WTC11 (cell line): ENCODE measurements at regions not wholly inside any gene's neighbourhood (a gene's known extent, or its start where the extent isn't known, plus 50 kb on each side); places are given as distances from the start of the nearest gene placed in this dataset.

ENCODE experiments used
- ATAC-seq: fragments of 200-7000 bp; cut with Tn5 transposase; 2 replicates; pipeline ENCODE4 v1.10.0; 2021; ENCODE audit warnings: mild to moderate bottlenecking, moderate library complexity
- CTCF ChIA-PET: fragments of 300-600 bp; sonication (Branson Sonifier 250); formaldehyde crosslinking; loops from one replicate; lab custom pipeline; 2021; ENCODE audit warnings: antibody characterized with exemption; lab: Charles Lee
- POLR2A ChIA-PET: fragments of 350-600 bp; sonication (Branson Sonifier 250); formaldehyde crosslinking; loops from one replicate; lab custom pipeline; 2021; ENCODE audit warnings: antibody characterized with exemption; lab: Charles Lee
- DNase-seq: peaks from one replicate; pipeline ENCODE4 v3.0.0; 2021; ENCODE audit warnings: low spot score
- H3K27ac Mint-ChIP-seq: 2 replicates; pipeline ENCODE4 v1.8.0; 2021; ENCODE audit warnings: mixed read lengths
- H3K27me3 Mint-ChIP-seq: 2 replicates; pipeline ENCODE4 v1.8.0; 2021; ENCODE audit warnings: low read depth, mild to moderate bottlenecking, moderate library complexity, mixed read lengths
- H3K36me3 Mint-ChIP-seq: 2 replicates; pipeline ENCODE4 v1.8.0; 2021; ENCODE audit warnings: mixed read lengths
- H3K4me1 Mint-ChIP-seq: 2 replicates; pipeline ENCODE4 v1.8.0; 2022; ENCODE audit warnings: mixed read lengths
- H3K4me3 Mint-ChIP-seq: 2 replicates; pipeline ENCODE4 v1.8.0; 2021; ENCODE audit warnings: mild to moderate bottlenecking, moderate library complexity, mixed read lengths
- H3K9me3 Mint-ChIP-seq: 2 replicates; pipeline ENCODE4 v1.8.0; 2021; ENCODE audit warnings: mixed read lengths
- ATF1 ChIP-seq: sonication (generic); formaldehyde crosslinking; IDR thresholded peaks from 2 replicates; pipeline ENCODE4 v1.8.1; 2023; ENCODE audit warnings: mild to moderate bottlenecking, moderate library complexity, missing genetic modification reagents
- ELF4 ChIP-seq: sonication (generic); formaldehyde crosslinking; IDR thresholded peaks from 2 replicates; pipeline ENCODE4 v1.8.1; 2022; ENCODE audit warnings: low read depth, mild to moderate bottlenecking, moderate library complexity, missing genetic modification reagents
- EMX1 ChIP-seq: fragments of 250-450 bp; sonication (Bioruptor Pico); IDR thresholded peaks from 2 replicates; pipeline ENCODE4 v1.8.0; 2021; ENCODE audit warnings: mild to moderate bottlenecking
- GABPB1 ChIP-seq: sonication (generic); formaldehyde crosslinking; IDR thresholded peaks from 2 replicates; pipeline ENCODE4 v1.8.1; 2023; ENCODE audit warnings: mild to moderate bottlenecking, missing genetic modification reagents
- NFE2L1 ChIP-seq: sonication (generic); formaldehyde crosslinking; IDR thresholded peaks from 2 replicates; pipeline ENCODE4 v1.8.1; 2023; ENCODE audit warnings: missing genetic modification reagents
- NR1H2 ChIP-seq: sonication (generic); formaldehyde crosslinking; IDR thresholded peaks from 2 replicates; pipeline ENCODE4 v1.9.0; 2021; ENCODE audit warnings: mild to moderate bottlenecking, moderate library complexity, missing genetic modification reagents
- ZBTB21 ChIP-seq: sonication (generic); formaldehyde crosslinking; IDR thresholded peaks from 2 replicates; pipeline ENCODE4 v1.8.1; 2023; ENCODE audit warnings: mild to moderate bottlenecking, missing genetic modification reagents, borderline replicate concordance
- ZNF219 ChIP-seq: sonication (generic); formaldehyde crosslinking; IDR thresholded peaks from 2 replicates; pipeline ENCODE4 v1.8.0; 2023; ENCODE audit warnings: missing genetic modification reagents, mild to moderate bottlenecking, borderline replicate concordance
- TF ChIP-seq, protein P1 (sequence below): sonication (generic); formaldehyde crosslinking; conservative IDR thresholded peaks from 2 replicates; pipeline ENCODE4 v1.8.1; 2023; ENCODE audit warnings: mild to moderate bottlenecking, low read depth, missing genetic modification reagents, moderate library complexity
- TF ChIP-seq, protein P2 (sequence below): sonication (generic); formaldehyde crosslinking; IDR thresholded peaks from 2 replicates; pipeline ENCODE4 v1.8.1; 2022; ENCODE audit warnings: low read depth, mild to moderate bottlenecking, moderate library complexity, missing genetic modification reagents, borderline replicate concordance
- TF ChIP-seq, protein P3 (sequence below): sonication (generic); formaldehyde crosslinking; IDR thresholded peaks from 2 replicates; pipeline ENCODE4 v1.8.1; 2023; ENCODE audit warnings: mild to moderate bottlenecking, missing genetic modification reagents
- TF ChIP-seq, protein P4 (sequence below): fragments of 250-450 bp; sonication (Bioruptor Pico); IDR thresholded peaks from 2 replicates; pipeline ENCODE4 v1.9.0; 2021; ENCODE audit warnings: mild to moderate bottlenecking
- TF ChIP-seq, protein P5 (sequence below): sonication (generic); formaldehyde crosslinking; IDR thresholded peaks from 2 replicates; pipeline ENCODE4 v1.8.1; 2023; ENCODE audit warnings: mild to moderate bottlenecking, moderate library complexity, missing genetic modification reagents
- TF ChIP-seq, protein P6 (sequence below): sonication (generic); formaldehyde crosslinking; IDR thresholded peaks from 2 replicates; pipeline ENCODE4 v1.8.1; 2022; ENCODE audit warnings: missing genetic modification reagents, borderline replicate concordance
- TF ChIP-seq, protein P7 (sequence below): sonication (generic); formaldehyde crosslinking; IDR thresholded peaks from 2 replicates; pipeline ENCODE4 v1.8.1; 2022; ENCODE audit warnings: low read depth, missing genetic modification reagents, borderline replicate concordance

DNA sequence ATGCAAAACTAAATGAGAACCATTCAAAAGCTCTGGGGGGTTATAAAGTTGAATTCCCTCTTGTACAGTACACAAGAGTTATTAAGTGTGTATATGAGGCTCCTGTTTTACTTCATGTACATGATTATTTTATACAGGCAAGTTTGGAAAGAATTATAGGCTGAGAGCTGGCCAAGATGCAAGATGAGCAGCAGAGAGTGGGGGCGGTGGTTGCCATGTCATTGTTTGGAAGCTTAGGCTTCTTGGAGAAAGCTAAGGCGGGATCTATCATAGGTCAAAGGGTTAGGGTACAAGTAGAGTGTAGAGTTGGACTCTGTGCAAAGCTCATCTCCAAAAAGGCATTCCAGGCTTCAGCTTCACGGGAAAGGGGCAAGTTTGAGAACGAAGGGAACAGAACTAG is 297.1 kb upstream of the TBX3 start (continued):
- TF ChIP-seq, protein P1, sequence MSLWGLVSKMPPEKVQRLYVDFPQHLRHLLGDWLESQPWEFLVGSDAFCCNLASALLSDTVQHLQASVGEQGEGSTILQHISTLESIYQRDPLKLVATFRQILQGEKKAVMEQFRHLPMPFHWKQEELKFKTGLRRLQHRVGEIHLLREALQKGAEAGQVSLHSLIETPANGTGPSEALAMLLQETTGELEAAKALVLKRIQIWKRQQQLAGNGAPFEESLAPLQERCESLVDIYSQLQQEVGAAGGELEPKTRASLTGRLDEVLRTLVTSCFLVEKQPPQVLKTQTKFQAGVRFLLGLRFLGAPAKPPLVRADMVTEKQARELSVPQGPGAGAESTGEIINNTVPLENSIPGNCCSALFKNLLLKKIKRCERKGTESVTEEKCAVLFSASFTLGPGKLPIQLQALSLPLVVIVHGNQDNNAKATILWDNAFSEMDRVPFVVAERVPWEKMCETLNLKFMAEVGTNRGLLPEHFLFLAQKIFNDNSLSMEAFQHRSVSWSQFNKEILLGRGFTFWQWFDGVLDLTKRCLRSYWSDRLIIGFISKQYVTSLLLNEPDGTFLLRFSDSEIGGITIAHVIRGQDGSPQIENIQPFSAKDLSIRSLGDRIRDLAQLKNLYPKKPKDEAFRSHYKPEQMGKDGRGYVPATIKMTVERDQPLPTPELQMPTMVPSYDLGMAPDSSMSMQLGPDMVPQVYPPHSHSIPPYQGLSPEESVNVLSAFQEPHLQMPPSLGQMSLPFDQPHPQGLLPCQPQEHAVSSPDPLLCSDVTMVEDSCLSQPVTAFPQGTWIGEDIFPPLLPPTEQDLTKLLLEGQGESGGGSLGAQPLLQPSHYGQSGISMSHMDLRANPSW (CRISPR knock-in tag), result no peak
- TF ChIP-seq, protein P2, sequence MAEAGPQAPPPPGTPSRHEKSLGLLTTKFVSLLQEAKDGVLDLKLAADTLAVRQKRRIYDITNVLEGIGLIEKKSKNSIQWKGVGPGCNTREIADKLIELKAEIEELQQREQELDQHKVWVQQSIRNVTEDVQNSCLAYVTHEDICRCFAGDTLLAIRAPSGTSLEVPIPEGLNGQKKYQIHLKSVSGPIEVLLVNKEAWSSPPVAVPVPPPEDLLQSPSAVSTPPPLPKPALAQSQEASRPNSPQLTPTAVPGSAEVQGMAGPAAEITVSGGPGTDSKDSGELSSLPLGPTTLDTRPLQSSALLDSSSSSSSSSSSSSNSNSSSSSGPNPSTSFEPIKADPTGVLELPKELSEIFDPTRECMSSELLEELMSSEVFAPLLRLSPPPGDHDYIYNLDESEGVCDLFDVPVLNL (CRISPR knock-in tag), result no peak
- TF ChIP-seq ZNF219 (CRISPR knock-in tag) (no peak), ZBTB21 (no peak)
- TF ChIP-seq, protein P3, sequence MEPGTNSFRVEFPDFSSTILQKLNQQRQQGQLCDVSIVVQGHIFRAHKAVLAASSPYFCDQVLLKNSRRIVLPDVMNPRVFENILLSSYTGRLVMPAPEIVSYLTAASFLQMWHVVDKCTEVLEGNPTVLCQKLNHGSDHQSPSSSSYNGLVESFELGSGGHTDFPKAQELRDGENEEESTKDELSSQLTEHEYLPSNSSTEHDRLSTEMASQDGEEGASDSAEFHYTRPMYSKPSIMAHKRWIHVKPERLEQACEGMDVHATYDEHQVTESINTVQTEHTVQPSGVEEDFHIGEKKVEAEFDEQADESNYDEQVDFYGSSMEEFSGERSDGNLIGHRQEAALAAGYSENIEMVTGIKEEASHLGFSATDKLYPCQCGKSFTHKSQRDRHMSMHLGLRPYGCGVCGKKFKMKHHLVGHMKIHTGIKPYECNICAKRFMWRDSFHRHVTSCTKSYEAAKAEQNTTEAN (CRISPR knock-in tag), result no peak
- TF ChIP-seq, protein P4, sequence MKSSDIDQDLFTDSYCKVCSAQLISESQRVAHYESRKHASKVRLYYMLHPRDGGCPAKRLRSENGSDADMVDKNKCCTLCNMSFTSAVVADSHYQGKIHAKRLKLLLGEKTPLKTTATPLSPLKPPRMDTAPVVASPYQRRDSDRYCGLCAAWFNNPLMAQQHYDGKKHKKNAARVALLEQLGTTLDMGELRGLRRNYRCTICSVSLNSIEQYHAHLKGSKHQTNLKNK, result no peak
- TF ChIP-seq, protein P5, sequence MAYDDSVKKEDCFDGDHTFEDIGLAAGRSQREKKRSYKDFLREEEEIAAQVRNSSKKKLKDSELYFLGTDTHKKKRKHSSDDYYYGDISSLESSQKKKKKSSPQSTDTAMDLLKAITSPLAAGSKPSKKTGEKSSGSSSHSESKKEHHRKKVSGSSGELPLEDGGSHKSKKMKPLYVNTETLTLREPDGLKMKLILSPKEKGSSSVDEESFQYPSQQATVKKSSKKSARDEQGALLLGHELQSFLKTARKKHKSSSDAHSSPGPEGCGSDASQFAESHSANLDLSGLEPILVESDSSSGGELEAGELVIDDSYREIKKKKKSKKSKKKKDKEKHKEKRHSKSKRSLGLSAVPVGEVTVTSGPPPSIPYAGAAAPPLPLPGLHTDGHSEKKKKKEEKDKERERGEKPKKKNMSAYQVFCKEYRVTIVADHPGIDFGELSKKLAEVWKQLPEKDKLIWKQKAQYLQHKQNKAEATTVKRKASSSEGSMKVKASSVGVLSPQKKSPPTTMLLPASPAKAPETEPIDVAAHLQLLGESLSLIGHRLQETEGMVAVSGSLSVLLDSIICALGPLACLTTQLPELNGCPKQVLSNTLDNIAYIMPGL (CRISPR knock-in tag), result no peak
- TF ChIP-seq, protein P6, sequence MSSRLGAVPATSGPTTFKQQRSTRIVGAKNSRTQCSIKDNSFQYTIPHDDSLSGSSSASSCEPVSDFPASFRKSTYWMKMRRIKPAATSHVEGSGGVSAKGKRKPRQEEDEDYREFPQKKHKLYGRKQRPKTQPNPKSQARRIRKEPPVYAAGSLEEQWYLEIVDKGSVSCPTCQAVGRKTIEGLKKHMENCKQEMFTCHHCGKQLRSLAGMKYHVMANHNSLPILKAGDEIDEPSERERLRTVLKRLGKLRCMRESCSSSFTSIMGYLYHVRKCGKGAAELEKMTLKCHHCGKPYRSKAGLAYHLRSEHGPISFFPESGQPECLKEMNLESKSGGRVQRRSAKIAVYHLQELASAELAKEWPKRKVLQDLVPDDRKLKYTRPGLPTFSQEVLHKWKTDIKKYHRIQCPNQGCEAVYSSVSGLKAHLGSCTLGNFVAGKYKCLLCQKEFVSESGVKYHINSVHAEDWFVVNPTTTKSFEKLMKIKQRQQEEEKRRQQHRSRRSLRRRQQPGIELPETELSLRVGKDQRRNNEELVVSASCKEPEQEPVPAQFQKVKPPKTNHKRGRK, result no peak

DNA sequence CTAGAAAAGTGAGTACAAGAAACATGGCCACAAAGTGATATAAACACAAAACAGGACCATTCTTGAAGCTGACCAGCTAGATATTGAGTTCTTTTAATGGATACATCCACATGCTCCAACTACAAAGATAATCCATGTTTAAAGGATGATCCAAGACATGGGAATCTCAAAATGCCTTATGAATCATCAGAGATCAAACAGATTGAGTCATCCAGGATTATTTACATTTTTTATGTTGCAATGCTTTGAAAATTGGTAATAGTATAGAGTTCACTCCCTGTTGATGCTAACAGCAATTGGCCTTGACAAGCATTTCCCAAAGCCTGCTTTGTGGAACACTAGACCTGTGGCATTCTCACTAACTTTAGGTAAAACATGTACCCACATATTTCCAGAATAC is 293.0 kb upstream of the TBX3 start:
- H3K4me1 Mint-ChIP-seq, result no peaks in the 10 kb centered on the region
- H3K4me3 Mint-ChIP-seq, result no peak overlapping the region
- TF ChIP-seq, protein P7, sequence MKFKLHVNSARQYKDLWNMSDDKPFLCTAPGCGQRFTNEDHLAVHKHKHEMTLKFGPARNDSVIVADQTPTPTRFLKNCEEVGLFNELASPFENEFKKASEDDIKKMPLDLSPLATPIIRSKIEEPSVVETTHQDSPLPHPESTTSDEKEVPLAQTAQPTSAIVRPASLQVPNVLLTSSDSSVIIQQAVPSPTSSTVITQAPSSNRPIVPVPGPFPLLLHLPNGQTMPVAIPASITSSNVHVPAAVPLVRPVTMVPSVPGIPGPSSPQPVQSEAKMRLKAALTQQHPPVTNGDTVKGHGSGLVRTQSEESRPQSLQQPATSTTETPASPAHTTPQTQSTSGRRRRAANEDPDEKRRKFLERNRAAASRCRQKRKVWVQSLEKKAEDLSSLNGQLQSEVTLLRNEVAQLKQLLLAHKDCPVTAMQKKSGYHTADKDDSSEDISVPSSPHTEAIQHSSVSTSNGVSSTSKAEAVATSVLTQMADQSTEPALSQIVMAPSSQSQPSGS (CRISPR knock-in tag), result no peak
- TF ChIP-seq EMX1 (CRISPR knock-in tag) (no peak), NFE2L1 (CRISPR knock-in tag) (no peak), ELF4 (CRISPR knock-in tag) (no peak), GABPB1 (CRISPR knock-in tag) (peak; percentile 81), ATF1 (CRISPR knock-in tag) (no peak), NR1H2 (no peak)
- TF ChIP-seq, protein P4, result no peak
- no peak overlapping the region for H3K27ac Mint-ChIP-seq
- no peaks in the 10 kb centered on the region; the same call in 1 of the 2 replicates for H3K27me3 Mint-ChIP-seq
- H3K36me3 Mint-ChIP-seq, result no peaks in the 10 kb centered on the region
- DNase-seq (no peak), ATAC-seq (no peak)
- ChIA-PET CTCF (no interaction called here), POLR2A (no interaction called here)
- H3K9me3 Mint-ChIP-seq, result 0 out of 2 replicates have a peak, but pooled peaks cover 4% of the 10 kb centered on the region
